Skeletal muscle tissue (tissue), 3 donors: ENCODE measurements at regions not wholly inside any gene's neighbourhood (a gene's known extent, or its start where the extent isn't known, plus 50 kb on each side); places are given as distances from the start of the nearest gene placed in this dataset.

Source experiments
- H3K27ac ChIP-seq: one replicate; pipeline ENCODE4 v1.7.0; 2013; ENCODE audit warnings: mild to moderate bottlenecking, low read depth, low read length, inconsistent platforms
- H3K27me3 ChIP-seq, 3 donors: one replicate each; pipeline ENCODE4 v1.7.0; 2013; ENCODE audit warnings: low read length in 3 of 3; ENCODE audit not compliant: control insufficient read depth in 3 of 3, insufficient read depth in 3 of 3
- H3K36me3 ChIP-seq, 3 donors: one replicate each; pipeline ENCODE4 v1.7.0; 2013; ENCODE audit warnings: low read length in 3 of 3; ENCODE audit not compliant: control insufficient read depth in 3 of 3, insufficient read depth in 3 of 3
- H3K4me1 ChIP-seq, 3 donors: one replicate each; pipeline ENCODE4 v1.7.0; 2013; ENCODE audit warnings: low read length in 3 of 3, mild to moderate bottlenecking in 3 of 3; ENCODE audit not compliant: control insufficient read depth in 3 of 3, insufficient read depth in 3 of 3
- H3K4me3 ChIP-seq, 3 donors: one replicate each; pipeline ENCODE4 v1.7.0; 2013; ENCODE audit warnings: low read length in 3 of 3
- H3K9ac ChIP-seq, 3 donors: one replicate each; pipeline ENCODE4 v1.7.0; 2013; ENCODE audit warnings: low read length in 3 of 3, mild to moderate bottlenecking in 3 of 3, moderate library complexity in 2 of 3, low read depth in 1 of 3
- H3K9me3 ChIP-seq, 3 donors: one replicate each; pipeline ENCODE4 v1.7.0; 2013; ENCODE audit warnings: low read length in 3 of 3; ENCODE audit not compliant: control insufficient read depth in 3 of 3
- donor health status: Osteomylitis.

GRCh38 chr10:8269976-8270375 lies 215.5 kb downstream of the GATA3 start:
- no peaks in the 10 kb centered on the region for H3K9me3 ChIP-seq
- H3K9ac ChIP-seq, result no peak overlapping the region
- H3K4me1 ChIP-seq, result no peaks in the 10 kb centered on the region
- no peak overlapping the region for H3K4me3 ChIP-seq
- H3K27ac ChIP-seq, result no peak overlapping the region
- H3K36me3 ChIP-seq, result no peaks in the 10 kb centered on the region
- no peaks in the 10 kb centered on the region for H3K27me3 ChIP-seq

- no peaks in the 10 kb centered on the region for H3K9me3 ChIP-seq
- H3K27ac ChIP-seq, result no peak overlapping the region
- H3K9ac ChIP-seq, result no peak overlapping the region
- no peaks in the 10 kb centered on the region for H3K4me1 ChIP-seq
- no peaks in the 10 kb centered on the region for H3K27me3 ChIP-seq
- no peaks in the 10 kb centered on the region for H3K36me3 ChIP-seq
- no peak overlapping the region for H3K4me3 ChIP-seq
Observed at GRCh38 chr10:8272794-8273425, 218.4 kb downstream of the GATA3 start.

- Histone ChIP-seq H3K36me3 (no peaks in the 10 kb centered on the region), H3K4me1 (no peaks in the 10 kb centered on the region), H3K9ac (no peak overlapping the region), H3K27ac (no peak overlapping the region), H3K9me3 (no peaks in the 10 kb centered on the region), H3K4me3 (no peak overlapping the region), H3K27me3 (no peaks in the 10 kb centered on the region)
Observed at GRCh38 chr10:8273749-8274148, 219.3 kb downstream of the GATA3 start.

GRCh38 chr10:8275911-8276310 lies 221.4 kb downstream of the GATA3 start:
- no peak overlapping the region for H3K9ac ChIP-seq
- no peaks in the 10 kb centered on the region for H3K9me3 ChIP-seq
- H3K4me1 ChIP-seq, result no peaks in the 10 kb centered on the region
- H3K27ac ChIP-seq, result no peak overlapping the region
- no peaks in the 10 kb centered on the region for H3K27me3 ChIP-seq
- no peak overlapping the region for H3K4me3 ChIP-seq
- H3K36me3 ChIP-seq, result no peaks in the 10 kb centered on the region

- no peak overlapping the region for H3K9ac ChIP-seq
- H3K36me3 ChIP-seq, result no peaks in the 10 kb centered on the region
- no peaks in the 10 kb centered on the region for H3K9me3 ChIP-seq
- H3K27ac ChIP-seq, result no peak overlapping the region
- H3K4me3 ChIP-seq, result no peak overlapping the region
- no peaks in the 10 kb centered on the region for H3K27me3 ChIP-seq
- H3K4me1 ChIP-seq, result no peaks in the 10 kb centered on the region
Observed at GRCh38 chr10:8278099-8278498, 223.6 kb downstream of the GATA3 start.

- Histone ChIP-seq H3K4me3 (no peak overlapping the region), H3K9me3 (no peaks in the 10 kb centered on the region), H3K27ac (no peak overlapping the region), H3K4me1 (no peaks in the 10 kb centered on the region), H3K27me3 (no peaks in the 10 kb centered on the region), H3K36me3 (no peaks in the 10 kb centered on the region), H3K9ac (no peak overlapping the region)
Observed at GRCh38 chr10:8279598-8279997, 225.1 kb downstream of the GATA3 start.

GRCh38 chr10:8280946-8281345 lies 226.5 kb downstream of the GATA3 start:
- no peaks in the 10 kb centered on the region for H3K4me1 ChIP-seq
- no peak overlapping the region for H3K4me3 ChIP-seq
- H3K36me3 ChIP-seq, result no peaks in the 10 kb centered on the region
- no peak overlapping the region for H3K9ac ChIP-seq
- no peak overlapping the region for H3K27ac ChIP-seq
- H3K9me3 ChIP-seq, result no peaks in the 10 kb centered on the region
- no peaks in the 10 kb centered on the region for H3K27me3 ChIP-seq

- no peaks in the 10 kb centered on the region for H3K27me3 ChIP-seq
Observed at GRCh38 chr10:8282340-8282739, 227.9 kb downstream of the GATA3 start.

GRCh38 chr10:8283166-8283905 lies 228.8 kb downstream of the GATA3 start:
- Histone ChIP-seq H3K9ac (no peak overlapping the region), H3K27ac (no peak overlapping the region), H3K36me3 (no peaks in the 10 kb centered on the region), H3K27me3 (no peaks in the 10 kb centered on the region), H3K4me1 (no peaks in the 10 kb centered on the region), H3K4me3 (no peak overlapping the region), H3K9me3 (no peaks in the 10 kb centered on the region)

More at GRCh38 chr10:8282340-8282739, 227.9 kb downstream of the GATA3 start:
- H3K4me3 ChIP-seq, result no peak overlapping the region
- H3K27ac ChIP-seq, result no peak overlapping the region
- no peaks in the 10 kb centered on the region for H3K9me3 ChIP-seq
- no peak overlapping the region for H3K9ac ChIP-seq
- no peaks in the 10 kb centered on the region for H3K4me1 ChIP-seq
- no peaks in the 10 kb centered on the region for H3K36me3 ChIP-seq

GRCh38 chr10:8283986-8284385 lies 229.5 kb downstream of the GATA3 start:
- no peaks in the 10 kb centered on the region for H3K9me3 ChIP-seq
- no peak overlapping the region for H3K9ac ChIP-seq
- H3K4me3 ChIP-seq, result no peak overlapping the region
- H3K27me3 ChIP-seq, result no peaks in the 10 kb centered on the region
- no peaks in the 10 kb centered on the region for H3K36me3 ChIP-seq
- H3K4me1 ChIP-seq, result no peaks in the 10 kb centered on the region
- H3K27ac ChIP-seq, result no peak overlapping the region
